ENCODE measurements at regions not wholly inside any gene's neighbourhood (a gene's known extent, or its start where the extent isn't known, plus 50 kb on each side); places are given as distances from the start of the nearest gene placed in this dataset.

DNA sequence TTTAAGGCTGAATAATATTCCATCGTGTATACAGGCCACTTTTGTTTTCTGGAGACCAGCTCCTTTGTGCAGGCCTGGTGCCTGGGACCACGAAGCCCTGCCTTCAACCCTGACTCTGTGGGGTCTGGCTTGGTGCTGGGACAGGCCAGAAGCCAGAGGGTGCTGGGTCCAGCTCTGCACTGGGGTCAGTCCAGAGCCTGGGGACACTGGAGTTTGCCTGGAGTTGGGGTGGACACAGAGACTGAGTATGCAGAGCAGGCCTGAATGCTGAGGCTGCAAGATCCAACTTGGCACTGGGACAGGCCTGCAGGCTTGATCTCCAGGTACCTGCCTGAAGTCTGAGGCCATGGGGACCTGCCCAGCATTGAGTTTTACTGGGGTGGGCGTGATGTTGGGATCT is 558.8 kb upstream of the CNTNAP2 start:
- no peak overlapping the region for H3K27ac Mint-ChIP-seq
- ChIA-PET CTCF (no interaction called here), POLR2A (no interaction called here)
- no peak overlapping the region for H3K4me3 Mint-ChIP-seq
- no peaks in the 10 kb centered on the region for H3K36me3 ChIP-seq (ENCODE audit: insufficient read depth, low read length)
- TF ChIP-seq, protein P1, sequence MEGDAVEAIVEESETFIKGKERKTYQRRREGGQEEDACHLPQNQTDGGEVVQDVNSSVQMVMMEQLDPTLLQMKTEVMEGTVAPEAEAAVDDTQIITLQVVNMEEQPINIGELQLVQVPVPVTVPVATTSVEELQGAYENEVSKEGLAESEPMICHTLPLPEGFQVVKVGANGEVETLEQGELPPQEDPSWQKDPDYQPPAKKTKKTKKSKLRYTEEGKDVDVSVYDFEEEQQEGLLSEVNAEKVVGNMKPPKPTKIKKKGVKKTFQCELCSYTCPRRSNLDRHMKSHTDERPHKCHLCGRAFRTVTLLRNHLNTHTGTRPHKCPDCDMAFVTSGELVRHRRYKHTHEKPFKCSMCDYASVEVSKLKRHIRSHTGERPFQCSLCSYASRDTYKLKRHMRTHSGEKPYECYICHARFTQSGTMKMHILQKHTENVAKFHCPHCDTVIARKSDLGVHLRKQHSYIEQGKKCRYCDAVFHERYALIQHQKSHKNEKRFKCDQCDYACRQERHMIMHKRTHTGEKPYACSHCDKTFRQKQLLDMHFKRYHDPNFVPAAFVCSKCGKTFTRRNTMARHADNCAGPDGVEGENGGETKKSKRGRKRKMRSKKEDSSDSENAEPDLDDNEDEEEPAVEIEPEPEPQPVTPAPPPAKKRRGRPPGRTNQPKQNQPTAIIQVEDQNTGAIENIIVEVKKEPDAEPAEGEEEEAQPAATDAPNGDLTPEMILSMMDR (IDR thresholded peaks at IDR 0.05): no peak
- DNase-seq (peak in 1 of 14 experiments; percentile 3), ATAC-seq (ENCODE audit: poor library complexity) (no peak)
- H3K27me3 Mint-ChIP-seq: no peaks in the 10 kb centered on the region
- intact Hi-C loops (cut with DNase I, micrococcal nuclease): no loop called here
- peaks cover 0 to 5% of the 10 kb centered on the region in 2 experiments for H3K9me3 ChIP-seq (ENCODE audit: control insufficient read depth in 1 of 2, insufficient read depth in 1 of 2, low read length in 2 of 2)
- H3K4me1 ChIP-seq (ENCODE audit: insufficient read depth, low read length): no peaks in the 10 kb centered on the region
- H3K36me3 Mint-ChIP-seq (ENCODE audit: low read depth): no peaks in the 10 kb centered on the region
- H3K27me3 ChIP-seq (ENCODE audit: control insufficient read depth in 1 of 2, insufficient read depth in 2 of 2, low read length in 2 of 2): no peaks in the 10 kb centered on the region
- no peaks in the 10 kb centered on the region for H3K4me1 Mint-ChIP-seq (ENCODE audit: low read depth)
- no peak overlapping the region for H3K27ac ChIP-seq (ENCODE audit: low read depth in 1 of 2, low read length in 2 of 2)
- peaks cover 4% of the 10 kb centered on the region for H3K9me3 Mint-ChIP-seq
- no peak overlapping the region for H3K4me3 ChIP-seq (ENCODE audit: low read length)

DNA sequence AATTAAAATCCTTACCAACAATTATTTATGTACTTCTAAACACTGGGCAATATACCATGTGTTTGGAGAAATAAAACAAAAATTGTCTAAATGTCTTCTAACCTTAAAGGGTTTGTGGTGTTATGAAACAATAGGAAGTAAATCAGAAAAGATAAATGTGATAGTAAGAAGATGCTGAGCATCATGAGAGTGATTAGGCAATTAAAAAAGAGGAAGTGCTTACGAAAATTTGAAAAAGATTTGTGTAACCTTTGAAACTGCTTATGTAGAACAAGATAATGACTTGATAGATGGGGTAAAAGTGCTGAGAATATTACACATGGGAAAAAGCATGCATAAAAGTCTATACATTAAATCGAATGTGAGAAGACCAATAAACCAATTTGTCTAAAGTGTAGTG is 573.4 kb upstream of the CNTNAP2 start:
- Mint-ChIP-seq H3K27ac (no peak overlapping the region), H3K9me3 (peaks cover 6% of the 10 kb centered on the region), H3K36me3 (ENCODE audit: low read depth) (no peaks in the 10 kb centered on the region), H3K4me1 (ENCODE audit: low read depth) (no peaks in the 10 kb centered on the region), H3K27me3 (no peaks in the 10 kb centered on the region), H3K4me3 (no peak overlapping the region)
- ChIA-PET CTCF (no interaction called here), POLR2A (no interaction called here)
- DNase-seq (no peak), ATAC-seq (ENCODE audit: poor library complexity) (no peak)
- H3K27me3 ChIP-seq (ENCODE audit: control insufficient read depth in 1 of 2, insufficient read depth in 2 of 2, low read length in 2 of 2): no peaks in the 10 kb centered on the region
- no peak overlapping the region for H3K4me3 ChIP-seq (ENCODE audit: low read length)
- H3K4me1 ChIP-seq (ENCODE audit: insufficient read depth, low read length): no peaks in the 10 kb centered on the region
- no peaks in the 10 kb centered on the region for H3K9me3 ChIP-seq (ENCODE audit: control insufficient read depth in 1 of 2, insufficient read depth in 1 of 2, low read length in 2 of 2)
- H3K27ac ChIP-seq (ENCODE audit: low read depth in 1 of 2, low read length in 2 of 2): no peak overlapping the region
- TF ChIP-seq, protein P1 (IDR thresholded peaks at IDR 0.05): no peak
- intact Hi-C loops (cut with DNase I, micrococcal nuclease): no loop called here
- H3K36me3 ChIP-seq (ENCODE audit: insufficient read depth, low read length): no peaks in the 10 kb centered on the region

DNA sequence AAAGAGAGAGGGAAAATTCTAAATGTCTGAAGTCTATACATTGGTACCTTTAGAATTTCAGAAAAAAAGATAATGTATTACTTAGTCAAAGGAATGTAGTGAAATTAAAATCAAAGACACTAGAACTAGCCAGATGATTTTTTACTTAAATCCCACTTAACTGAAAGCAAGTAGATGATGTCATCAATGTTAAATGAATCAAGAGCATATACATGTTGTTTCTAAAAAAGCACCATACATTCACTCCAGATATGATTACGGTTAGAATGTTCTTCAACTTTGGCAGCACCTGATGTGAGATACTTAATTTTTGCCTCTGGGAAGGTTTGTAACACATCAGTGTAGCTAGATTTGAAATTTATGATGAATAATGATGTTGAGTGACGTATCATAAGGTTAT is 576.7 kb upstream of the CNTNAP2 start:
- POLR2A ChIA-PET: no interaction called here
- CTCF ChIA-PET: no interaction called here
- intact Hi-C loops (cut with DNase I, micrococcal nuclease): no loop called here

More for the DNA sequence above, 576.7 kb upstream of the CNTNAP2 start:
- TF ChIP-seq, protein P1 (IDR thresholded peaks at IDR 0.05): no peak
- Histone ChIP-seq H3K27me3 (ENCODE audit: control insufficient read depth in 1 of 2, insufficient read depth in 2 of 2, low read length in 2 of 2) (no peaks in the 10 kb centered on the region), H3K9me3 (ENCODE audit: control insufficient read depth in 1 of 2, insufficient read depth in 1 of 2, low read length in 2 of 2) (no peaks in the 10 kb centered on the region), H3K27ac (ENCODE audit: low read depth in 1 of 2, low read length in 2 of 2) (no peak overlapping the region), H3K4me1 (ENCODE audit: insufficient read depth, low read length) (no peaks in the 10 kb centered on the region), H3K4me3 (ENCODE audit: low read length) (no peak overlapping the region), H3K36me3 (ENCODE audit: insufficient read depth, low read length) (no peaks in the 10 kb centered on the region)
- ATAC-seq (ENCODE audit: poor library complexity) (no peak), DNase-seq (no peak)
- Mint-ChIP-seq H3K4me1 (ENCODE audit: low read depth) (no peaks in the 10 kb centered on the region), H3K27ac (no peak overlapping the region), H3K27me3 (no peaks in the 10 kb centered on the region), H3K36me3 (ENCODE audit: low read depth) (no peaks in the 10 kb centered on the region), H3K4me3 (no peak overlapping the region), H3K9me3 (peaks cover 11% of the 10 kb centered on the region)
